CD4-positive, alpha-beta memory T cell (primary cell): ENCODE measurements at regions not wholly inside any gene's neighbourhood (a gene's known extent, or its start where the extent isn't known, plus 50 kb on each side); places are given as distances from the start of the nearest gene placed in this dataset.

ENCODE experiments used
- CTCF ChIA-PET: fragments of 350-600 bp; sonication (Branson Sonifier 250); formaldehyde crosslinking; loops from one replicate; lab custom pipeline; 2021; ENCODE audit warnings: inconsistent platforms; ENCODE audit not compliant: partially characterized antibody; lab: Charles Lee
- POLR2A ChIA-PET: fragments of 350-600 bp; sonication (Branson Sonifier 250); formaldehyde crosslinking; loops from one replicate; lab custom pipeline; 2021; ENCODE audit not compliant: partially characterized antibody; lab: Charles Lee
- DNase-seq, 5 donors: peaks; one replicate each; pipeline versions ENCODE4 v3.0.0 to v3.0.0-alpha.2; 2020 to 2022; ENCODE audit warnings: mixed read lengths in 1 of 5
- H3K27ac ChIP-seq: one replicate; pipeline ENCODE4 v1.7.0; 2013; ENCODE audit warnings: low read depth, low read length
- H3K27me3 ChIP-seq: 2 replicates; pipeline ENCODE4 v1.7.0; 2013; ENCODE audit warnings: mild to moderate bottlenecking, low read length, moderate library complexity; ENCODE audit not compliant: insufficient read depth
- H3K36me3 ChIP-seq: 2 replicates; pipeline ENCODE4 v1.7.0; 2013; ENCODE audit warnings: mild to moderate bottlenecking, low read length, moderate library complexity; ENCODE audit not compliant: insufficient read depth
- H3K4me1 ChIP-seq: 2 replicates; pipeline ENCODE4 v1.7.0; 2013; ENCODE audit warnings: mild to moderate bottlenecking, low read length, moderate library complexity; ENCODE audit not compliant: insufficient read depth
- H3K4me3 ChIP-seq, 2 donors: one replicate each; pipeline ENCODE4 v1.7.0; 2013; ENCODE audit warnings: low read length in 2 of 2, mild to moderate bottlenecking in 1 of 2
- H3K9me3 ChIP-seq, 2 donors: one replicate each; pipeline ENCODE4 v1.7.0; 2013; ENCODE audit warnings: low read length in 2 of 2, control low read depth in 1 of 2; ENCODE audit not compliant: control insufficient read depth in 1 of 2
- H3K27ac Mint-ChIP-seq, 7 donors: one replicate each; pipeline ENCODE4 v1.8.0; 2020 to 2021; ENCODE audit warnings: mixed read lengths in 7 of 7, mild to moderate bottlenecking in 6 of 7, inconsistent platforms in 3 of 7, moderate library complexity in 3 of 7
- H3K27me3 Mint-ChIP-seq, 2 donors: one replicate each; pipeline ENCODE4 v1.8.0; 2020 to 2021; ENCODE audit warnings: mixed read lengths in 2 of 2
- H3K36me3 Mint-ChIP-seq, 2 donors: one replicate each; pipeline ENCODE4 v1.8.0; 2020 to 2021; ENCODE audit warnings: mixed read lengths in 2 of 2, inconsistent platforms in 1 of 2, mild to moderate bottlenecking in 1 of 2
- H3K4me1 Mint-ChIP-seq, 4 donors: one replicate each; pipeline ENCODE4 v1.8.0; 2020 to 2021; ENCODE audit warnings: mixed read lengths in 4 of 4, mild to moderate bottlenecking in 1 of 4
- H3K4me3 Mint-ChIP-seq, 8 donors: one replicate each; pipeline ENCODE4 v1.8.0; 2020 to 2021; ENCODE audit warnings: mixed read lengths in 8 of 8, mild to moderate bottlenecking in 7 of 8, moderate library complexity in 6 of 8, inconsistent platforms in 3 of 8
- H3K9me3 Mint-ChIP-seq, 8 donors: one replicate each; pipeline ENCODE4 v1.8.0; 2020 to 2021; ENCODE audit warnings: mixed read lengths in 8 of 8, mild to moderate bottlenecking in 5 of 8, inconsistent platforms in 3 of 8, moderate library complexity in 1 of 8
- intact Hi-C: fragments of 100-400 bp; cut with micrococcal nuclease; formaldehyde crosslinking; loops from one replicate; pipeline ENCODE4 v1.15.1; 2023

DNA sequence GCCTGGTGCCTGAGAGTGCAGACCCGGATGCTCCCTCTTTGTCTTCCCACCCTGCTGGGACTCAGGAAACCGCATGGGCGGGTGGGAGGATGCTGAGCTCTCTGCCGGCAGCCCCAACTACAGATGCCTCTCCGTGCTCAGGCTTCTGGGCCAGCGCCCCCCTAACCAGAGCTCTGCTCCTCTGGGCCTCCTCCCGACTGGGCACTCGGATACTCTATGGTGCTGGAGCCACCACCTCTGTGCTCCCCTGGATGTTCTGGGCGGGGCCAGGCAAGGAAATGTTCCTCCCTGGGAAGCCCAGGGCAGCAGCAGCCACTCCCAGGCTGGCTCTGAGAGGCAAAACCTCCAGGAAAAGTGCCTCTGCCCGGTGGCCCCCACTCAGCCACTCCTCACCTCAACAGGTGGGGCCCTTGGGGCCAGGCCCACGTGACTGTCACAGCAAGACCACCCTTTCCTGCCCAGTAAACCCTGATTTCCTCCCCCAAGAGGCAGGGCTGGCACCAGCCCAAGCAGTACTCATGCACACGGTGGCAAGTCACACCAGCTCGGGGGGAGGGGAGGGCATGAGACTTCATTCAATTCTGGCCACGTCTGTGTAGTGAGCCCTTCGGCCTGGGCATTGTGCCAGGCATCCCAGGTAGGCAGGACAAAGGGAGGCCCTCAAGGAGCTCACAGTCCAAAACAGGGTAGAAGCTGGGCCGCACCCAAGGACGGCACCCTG, 54.7 kb upstream of the TCF20 start:
- H3K27ac ChIP-seq = no peak overlapping the region
- no peak overlapping the region for H3K4me3 ChIP-seq
- H3K27ac Mint-ChIP-seq = peak overlapping the region in 6 of 7 donors; percentile 0 to 76 (median 52)
- CTCF ChIA-PET = no interaction called here
- intact Hi-C loops = no loop called here
- peak overlapping the region; percentile 9 to 67 (median 52) for H3K4me3 Mint-ChIP-seq
- H3K9me3 Mint-ChIP-seq = peaks cover 0 to 2% (median 0%) of the 10 kb centered on the region in 8 donors
- no peaks in the 10 kb centered on the region for H3K27me3 Mint-ChIP-seq
- H3K27me3 ChIP-seq = no peaks in the 10 kb centered on the region
- H3K9me3 ChIP-seq = no peaks in the 10 kb centered on the region
- DNase-seq = no peak
- POLR2A ChIA-PET = interaction anchor here (0.6 to 1.0 kb wide), 3 partner anchors 11 to 1302 kb away, joined by 3 to 4 read pairs (median 3); no protein-coding TSS in a partner anchor
- H3K4me1 Mint-ChIP-seq = peaks cover 29 to 65% (median 51%) of the 10 kb centered on the region in 4 donors
- peaks cover 44% of the 10 kb centered on the region for H3K4me1 ChIP-seq
- no peaks in the 10 kb centered on the region for H3K36me3 Mint-ChIP-seq
- H3K36me3 ChIP-seq = no peaks in the 10 kb centered on the region

DNA sequence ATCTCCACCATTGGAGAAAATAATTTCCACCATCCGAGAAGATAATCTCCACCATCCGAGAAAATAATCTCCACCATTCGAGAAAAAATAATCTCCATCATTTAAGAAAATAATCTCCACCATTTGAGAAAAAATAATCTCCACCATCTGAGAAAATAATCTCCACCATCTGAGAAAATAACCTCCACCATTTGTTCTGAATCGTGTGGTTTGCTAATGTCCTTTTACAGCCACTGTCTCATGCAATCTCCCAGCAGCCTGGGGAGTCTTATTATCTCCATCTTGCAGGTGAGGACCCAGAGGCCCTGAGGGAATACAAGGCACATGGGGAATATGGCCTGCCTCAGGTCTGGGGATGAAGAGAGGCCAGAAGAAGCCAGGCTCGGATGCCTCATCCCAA, 54.1 kb upstream of the TCF20 start:
- H3K9me3 ChIP-seq = no peaks in the 10 kb centered on the region
- intact Hi-C loops = no loop called here
- H3K36me3 Mint-ChIP-seq = no peaks in the 10 kb centered on the region
- peak overlapping the region in 4 of 8 donors; percentile 12 to 67 (median 62) for H3K4me3 Mint-ChIP-seq
- DNase-seq = no peak
- H3K4me1 Mint-ChIP-seq = peaks cover 29 to 68% (median 52%) of the 10 kb centered on the region in 4 donors
- ChIA-PET CTCF (no interaction called here), POLR2A (interaction anchor here (1.0 kb wide), 1 partner anchor 10 kb away, joined by 4 read pairs; no protein-coding TSS in a partner anchor)
- H3K27me3 Mint-ChIP-seq = no peaks in the 10 kb centered on the region
- H3K9me3 Mint-ChIP-seq = peaks cover 0 to 2% (median 0%) of the 10 kb centered on the region in 8 donors
- no peak overlapping the region for H3K4me3 ChIP-seq
- no peak overlapping the region for H3K27ac ChIP-seq
- H3K27me3 ChIP-seq = no peaks in the 10 kb centered on the region
- peaks cover 44% of the 10 kb centered on the region for H3K4me1 ChIP-seq
- peak overlapping the region in 5 of 7 donors; percentile 0 to 63 (median 27) for H3K27ac Mint-ChIP-seq
- no peaks in the 10 kb centered on the region for H3K36me3 ChIP-seq

DNA sequence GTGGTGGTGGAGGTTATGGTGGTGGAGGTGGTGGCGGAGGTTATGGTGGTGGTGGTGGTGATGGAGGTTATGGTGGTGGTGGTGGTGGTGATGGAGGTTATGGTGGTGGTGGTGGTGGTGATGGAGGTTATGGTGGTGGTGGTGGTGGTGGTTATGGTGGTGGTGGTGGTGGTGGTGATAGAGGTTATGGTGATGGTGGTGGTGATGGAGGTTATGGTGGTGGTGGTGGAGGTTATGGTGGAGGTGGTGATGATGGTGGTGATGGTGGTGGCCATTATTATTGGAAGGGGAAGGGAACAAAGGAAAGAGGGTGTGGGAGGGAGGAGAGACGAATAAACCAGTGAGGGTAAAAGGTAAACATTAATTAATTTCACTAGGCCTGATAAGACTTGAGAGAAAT, 53.5 kb upstream of the TCF20 start:
- peaks cover 0 to 2% (median 0%) of the 10 kb centered on the region in 8 donors for H3K9me3 Mint-ChIP-seq
- Histone ChIP-seq H3K27me3 (no peaks in the 10 kb centered on the region), H3K36me3 (no peaks in the 10 kb centered on the region), H3K4me1 (peaks cover 44% of the 10 kb centered on the region), H3K4me3 (no peak overlapping the region), H3K9me3 (no peaks in the 10 kb centered on the region), H3K27ac (no peak overlapping the region)
- H3K4me3 Mint-ChIP-seq = no peak overlapping the region
- H3K36me3 Mint-ChIP-seq = no peaks in the 10 kb centered on the region
- peak overlapping the region in 5 of 7 donors; percentile 0 to 63 (median 21) for H3K27ac Mint-ChIP-seq
- no peaks in the 10 kb centered on the region for H3K27me3 Mint-ChIP-seq
- ChIA-PET POLR2A (no interaction called here), CTCF (no interaction called here)
- no peak for DNase-seq
- H3K4me1 Mint-ChIP-seq = peaks cover 29 to 65% (median 48%) of the 10 kb centered on the region in 4 donors
- intact Hi-C loops = no loop called here

DNA sequence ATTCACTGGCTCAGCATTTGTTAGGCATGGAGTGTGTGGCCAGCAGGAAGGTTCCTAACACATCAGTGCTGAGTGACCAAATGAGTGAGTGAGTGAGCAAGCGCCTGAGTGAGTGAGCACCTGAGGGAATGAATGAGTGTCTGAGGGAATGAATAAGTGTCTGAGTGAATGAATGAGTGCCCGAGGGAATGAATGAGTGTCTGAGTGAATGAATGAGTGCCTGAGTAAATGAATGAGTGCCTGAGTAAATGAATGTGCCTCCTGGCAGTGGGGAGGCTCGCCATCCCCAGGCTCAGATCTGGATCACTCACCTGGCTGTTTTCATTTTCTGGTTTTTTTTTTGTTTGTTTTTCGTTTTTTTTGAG, 52.1 kb upstream of the TCF20 start:
- peaks cover 21 to 50% (median 35%) of the 10 kb centered on the region in 4 donors for H3K4me1 Mint-ChIP-seq
- DNase-seq = no peak
- H3K4me1 ChIP-seq = peaks cover 32% of the 10 kb centered on the region
- POLR2A ChIA-PET = no interaction called here
- H3K9me3 ChIP-seq = no peaks in the 10 kb centered on the region
- peaks cover 0 to 2% (median 0%) of the 10 kb centered on the region in 8 donors for H3K9me3 Mint-ChIP-seq
- H3K27ac ChIP-seq = no peak overlapping the region
- H3K36me3 Mint-ChIP-seq = no peaks in the 10 kb centered on the region
- H3K4me3 ChIP-seq = no peak overlapping the region
- H3K27me3 Mint-ChIP-seq = no peaks in the 10 kb centered on the region
- no peaks in the 10 kb centered on the region for H3K36me3 ChIP-seq
- CTCF ChIA-PET = no interaction called here
- H3K4me3 Mint-ChIP-seq = no peak overlapping the region
- peak overlapping the region in 4 of 7 donors; percentile 13 to 78 (median 60) for H3K27ac Mint-ChIP-seq
- no peaks in the 10 kb centered on the region for H3K27me3 ChIP-seq
- intact Hi-C loops = no loop called here

DNA sequence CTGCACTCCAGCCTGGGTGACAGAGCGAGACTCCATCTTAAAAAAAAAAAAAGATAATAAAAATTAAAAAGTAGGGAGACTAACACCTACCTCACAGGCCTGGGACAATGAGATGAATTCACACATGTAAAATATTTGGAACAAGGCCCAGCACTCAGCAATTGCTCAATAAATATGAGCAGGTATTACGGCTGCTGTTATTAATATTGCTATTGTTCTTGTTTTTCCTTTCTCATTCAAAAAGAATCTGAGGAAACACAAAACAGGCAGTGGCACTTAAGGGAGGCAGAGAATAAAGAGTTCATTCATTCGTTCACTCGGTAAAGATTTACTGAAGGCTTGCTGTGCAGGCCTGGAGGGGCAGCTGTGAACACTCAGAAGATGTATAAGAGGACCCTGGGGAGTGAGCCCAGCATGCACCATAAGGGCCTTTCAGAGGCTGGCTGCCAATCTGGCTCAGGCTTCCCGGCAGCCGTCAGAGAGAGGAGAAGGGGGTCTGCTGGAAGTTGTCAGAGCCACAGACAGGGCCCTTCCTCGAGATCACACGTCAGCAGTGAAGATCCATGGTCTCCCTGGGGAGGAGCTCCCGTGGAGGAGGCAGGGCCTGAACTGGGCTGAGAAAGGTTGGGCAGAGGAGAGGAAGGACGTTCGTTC, 51.6 kb upstream of the TCF20 start:
- H3K27ac Mint-ChIP-seq = peak overlapping the region in 4 of 7 donors; percentile 55 to 78 (median 60)
- no peaks in the 10 kb centered on the region for H3K27me3 ChIP-seq
- H3K27ac ChIP-seq = no peak overlapping the region
- no peaks in the 10 kb centered on the region for H3K9me3 ChIP-seq
- intact Hi-C loops = no loop called here
- no peak overlapping the region for H3K4me3 Mint-ChIP-seq
- ChIA-PET POLR2A (no interaction called here), CTCF (no interaction called here)
- no peaks in the 10 kb centered on the region for H3K36me3 Mint-ChIP-seq
- H3K36me3 ChIP-seq = no peaks in the 10 kb centered on the region
- H3K9me3 Mint-ChIP-seq = peaks cover 0 to 2% (median 0%) of the 10 kb centered on the region in 8 donors
- no peak overlapping the region for H3K4me3 ChIP-seq
- DNase-seq = no peak
- H3K4me1 Mint-ChIP-seq = peaks cover 19 to 50% (median 33%) of the 10 kb centered on the region in 4 donors
- H3K4me1 ChIP-seq = peaks cover 32% of the 10 kb centered on the region
- no peaks in the 10 kb centered on the region for H3K27me3 Mint-ChIP-seq

DNA sequence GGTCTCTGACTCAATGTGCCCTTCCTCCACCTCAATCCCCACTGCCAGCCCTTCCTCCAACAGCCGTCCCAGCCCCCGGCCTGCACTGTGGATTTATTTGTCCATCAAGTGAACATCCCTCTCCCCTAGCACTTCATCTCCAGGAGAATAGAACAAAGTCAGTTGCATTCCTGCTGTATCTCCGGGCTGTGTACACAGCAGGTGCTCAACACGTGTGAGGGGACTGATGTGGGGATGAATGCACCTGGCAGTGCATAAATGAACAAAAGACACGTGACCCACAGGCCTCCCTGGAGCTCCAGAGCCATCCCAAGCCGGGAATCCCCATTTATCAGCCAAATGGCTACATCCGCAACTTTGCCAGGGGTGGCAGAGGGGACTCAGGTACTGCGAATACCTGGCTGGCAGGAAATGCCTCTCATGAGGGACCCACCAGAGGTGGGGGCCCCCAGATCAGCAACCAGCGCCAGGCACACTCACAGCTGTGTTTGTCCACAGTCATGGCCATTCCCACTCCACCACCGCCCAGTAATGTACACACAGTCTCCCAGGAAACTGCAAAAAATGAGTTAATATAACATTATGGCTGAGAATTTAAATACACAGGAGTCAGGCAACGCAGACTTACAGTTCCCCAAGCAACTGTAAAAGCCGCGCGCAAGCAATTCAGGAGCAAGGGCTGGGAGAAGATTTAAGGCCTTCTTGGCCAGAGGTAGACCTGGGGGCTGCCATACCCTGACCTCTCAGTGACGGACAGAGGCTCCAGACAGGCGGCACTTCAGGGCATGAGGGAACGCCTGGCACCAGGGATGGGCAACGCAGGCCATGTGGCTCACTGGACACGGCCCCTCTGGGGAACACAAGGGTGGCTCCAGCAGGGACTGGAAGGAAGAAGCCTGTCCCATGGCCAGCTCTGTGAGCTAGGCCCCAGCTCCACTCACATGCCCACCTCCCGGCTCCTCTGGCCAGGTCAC, 50.3 kb upstream of the TCF20 start:
- peaks cover 19 to 44% (median 31%) of the 10 kb centered on the region in 4 donors for H3K4me1 Mint-ChIP-seq
- Histone ChIP-seq H3K27me3 (no peaks in the 10 kb centered on the region), H3K4me1 (peaks cover 26% of the 10 kb centered on the region), H3K27ac (no peak overlapping the region), H3K4me3 (no peak overlapping the region), H3K36me3 (no peaks in the 10 kb centered on the region), H3K9me3 (no peaks in the 10 kb centered on the region)
- peaks cover 0 to 2% (median 0%) of the 10 kb centered on the region in 8 donors for H3K9me3 Mint-ChIP-seq
- intact Hi-C loops = no loop called here
- no peaks in the 10 kb centered on the region for H3K27me3 Mint-ChIP-seq
- POLR2A ChIA-PET = interaction anchor here (0.6 kb wide), 1 partner anchor 106 kb away, joined by 3 read pairs; no protein-coding TSS in a partner anchor
- H3K27ac Mint-ChIP-seq = peak overlapping the region in 1 of 7 donors; percentile 20
- H3K4me3 Mint-ChIP-seq = no peak overlapping the region
- CTCF ChIA-PET = no interaction called here
- no peaks in the 10 kb centered on the region for H3K36me3 Mint-ChIP-seq
- no peak for DNase-seq
